GM18519 (cell line): ENCODE measurements at regions not wholly inside any gene's neighbourhood (a gene's known extent, or its start where the extent isn't known, plus 50 kb on each side); places are given as distances from the start of the nearest gene placed in this dataset.

ENCODE experiments used
- ATAC-seq: cut with Tn5 transposase; IDR thresholded peaks from one replicate; pipeline ENCODE4 v1.9.1; 2021; ENCODE audit warnings: mild to moderate bottlenecking, moderate library complexity; ENCODE audit not compliant: unreplicated experiment, low FRiP score

DNA sequence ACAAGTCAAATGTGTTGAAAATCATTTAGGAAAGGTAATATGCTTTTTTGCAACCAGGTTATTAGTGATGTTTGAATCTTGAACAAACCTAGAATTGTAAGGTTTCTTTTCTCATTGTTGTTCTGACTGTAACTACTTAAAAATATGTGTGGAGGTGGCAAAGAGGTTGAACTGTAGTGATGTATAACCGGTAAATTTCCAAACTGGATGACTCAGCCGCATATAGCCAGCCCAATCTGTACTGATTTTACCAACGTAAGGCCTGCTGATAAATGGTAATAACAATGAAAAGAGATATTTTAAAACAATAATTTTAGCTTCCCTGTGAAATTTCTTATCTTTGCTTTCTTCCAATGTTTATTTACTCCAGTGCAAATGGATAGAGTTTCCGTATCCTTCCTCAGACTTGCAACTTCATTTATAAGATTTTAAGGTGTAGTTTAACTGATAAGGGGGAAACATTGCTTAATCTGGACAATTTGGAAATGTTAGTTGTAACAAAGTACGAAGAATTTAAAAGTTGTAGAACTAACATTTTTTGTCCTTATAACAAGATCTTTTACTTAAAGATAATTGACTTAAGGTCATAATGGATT is 1170.4 kb upstream of the ZEB2 start:
- no peak for ATAC-seq

DNA sequence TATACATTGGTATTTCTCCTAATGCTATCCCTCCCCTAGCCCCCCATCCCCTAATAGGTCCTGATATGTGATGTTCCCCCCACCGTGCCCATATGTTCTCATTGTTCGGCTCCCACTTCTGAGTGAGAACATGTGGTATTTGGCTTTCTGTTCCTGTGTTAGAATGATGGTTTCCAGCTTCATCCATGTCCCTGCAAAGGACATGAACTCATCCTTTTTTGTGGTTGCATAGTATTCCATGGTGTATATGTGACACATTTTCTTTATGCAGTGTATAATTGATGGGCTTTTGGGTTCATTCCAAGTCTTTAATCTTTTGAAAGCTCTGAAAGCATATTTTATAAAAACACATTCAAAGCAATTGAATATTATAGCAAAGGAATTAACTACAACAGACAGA is 1169.4 kb upstream of the ZEB2 start:
- no peak for ATAC-seq

GRCh38 chr2:145688156-145688555 is 1168.2 kb upstream of the ZEB2 start:
- ATAC-seq = no peak

GRCh38 chr2:145687442-145688134 is 1167.7 kb upstream of the ZEB2 start:
- no peak for ATAC-seq

DNA sequence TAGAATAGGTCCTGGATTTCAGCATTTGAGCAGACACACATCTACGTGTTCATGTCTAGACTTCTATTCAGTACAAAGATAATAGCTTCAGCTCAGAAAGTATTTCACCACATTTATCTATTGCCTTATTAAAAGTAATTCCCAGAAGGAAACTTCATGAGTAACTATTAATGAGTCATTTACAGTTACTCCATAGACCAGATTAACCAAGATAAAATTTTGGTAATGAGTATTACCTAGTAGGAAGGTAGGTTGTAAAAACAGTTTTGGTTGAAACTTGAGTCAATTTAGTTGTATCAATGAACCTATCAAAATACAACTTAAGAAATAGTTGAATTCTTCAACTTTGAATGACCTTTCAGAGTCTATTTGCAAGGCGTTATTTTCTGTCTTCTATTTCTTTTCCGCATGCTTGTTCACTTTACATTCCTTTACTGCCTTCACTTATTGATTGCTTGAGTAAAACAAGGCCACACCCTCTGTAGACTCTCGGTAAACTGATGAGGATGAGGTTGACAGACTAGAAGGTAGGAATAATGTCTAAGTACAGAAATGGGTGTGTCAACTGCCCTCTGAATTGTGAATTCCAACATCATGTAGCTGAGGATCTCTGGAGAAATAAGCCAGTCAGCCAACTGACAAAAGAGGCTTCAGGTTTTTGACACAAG is 1165.6 kb upstream of the ZEB2 start:
- no peak for ATAC-seq

- no peak for ATAC-seq
Observed at GRCh38 chr2:145682546-145683157, 1162.7 kb upstream of the ZEB2 start.

DNA sequence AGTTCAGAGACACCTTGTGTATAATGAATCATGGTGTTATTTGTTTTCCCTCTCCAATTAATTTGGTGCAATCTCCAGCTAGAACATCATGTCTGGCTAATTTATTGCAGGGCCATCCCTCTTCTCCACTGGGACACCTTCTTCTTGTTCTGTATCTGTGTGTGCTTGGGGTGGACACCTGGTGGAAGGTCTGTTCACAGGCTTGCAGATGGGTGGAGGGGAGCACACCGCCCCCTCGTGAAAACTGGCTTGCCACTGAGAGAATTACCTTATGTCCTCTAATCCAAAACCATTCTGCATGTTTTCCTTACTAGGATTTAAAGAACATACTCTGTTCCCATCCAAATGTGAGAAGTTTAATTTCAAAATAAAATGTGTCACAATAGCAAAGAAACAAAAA is 1160.4 kb upstream of the ZEB2 start:
- ATAC-seq = no peak

GRCh38 chr2:145677371-145677770 is 1157.5 kb upstream of the ZEB2 start:
- ATAC-seq = no peak

DNA sequence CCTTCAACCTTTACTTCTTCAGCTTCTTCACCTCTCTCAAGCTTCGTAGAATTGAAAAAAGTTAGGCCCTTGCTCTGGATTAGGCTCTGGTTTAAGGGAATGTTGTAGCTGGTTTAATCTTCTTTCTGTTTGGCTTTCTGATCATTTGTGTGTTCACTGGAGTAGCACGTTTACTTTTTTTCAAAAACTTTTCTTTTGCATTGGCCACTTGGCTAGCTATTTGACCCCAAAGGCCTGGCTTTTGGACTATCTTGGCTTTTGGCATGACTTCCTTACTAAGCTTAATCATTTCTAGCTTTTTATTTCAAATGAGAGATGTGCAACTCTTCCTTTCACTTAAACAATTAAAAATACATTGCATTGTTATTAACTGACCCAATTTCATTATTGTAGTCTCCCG is 1154.8 kb upstream of the ZEB2 start:
- ATAC-seq = no peak

- ATAC-seq = no peak
Observed at GRCh38 chr2:145669301-145669700, 1149.4 kb upstream of the ZEB2 start.

- no peak for ATAC-seq
Observed at GRCh38 chr2:145666552-145666951, 1146.6 kb upstream of the ZEB2 start.

DNA sequence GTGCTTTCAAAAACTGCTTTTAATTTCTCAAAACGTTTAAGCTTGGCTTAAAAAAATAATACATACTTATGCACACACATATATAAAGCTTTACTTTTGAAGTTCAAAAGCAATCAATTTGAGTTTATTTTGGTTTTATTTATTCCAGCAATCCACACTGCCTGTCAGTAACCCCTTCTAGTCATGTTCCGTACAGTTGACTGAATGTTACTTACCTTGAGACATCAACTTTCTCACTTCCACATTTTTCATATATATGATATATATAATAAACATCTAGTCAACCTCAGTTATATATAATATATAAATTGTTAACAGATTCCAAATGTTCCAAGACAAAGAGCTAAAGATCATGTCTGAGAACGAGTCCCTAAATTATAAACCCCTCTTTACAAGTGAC is 1137.3 kb upstream of the ZEB2 start:
- no peak for ATAC-seq

DNA sequence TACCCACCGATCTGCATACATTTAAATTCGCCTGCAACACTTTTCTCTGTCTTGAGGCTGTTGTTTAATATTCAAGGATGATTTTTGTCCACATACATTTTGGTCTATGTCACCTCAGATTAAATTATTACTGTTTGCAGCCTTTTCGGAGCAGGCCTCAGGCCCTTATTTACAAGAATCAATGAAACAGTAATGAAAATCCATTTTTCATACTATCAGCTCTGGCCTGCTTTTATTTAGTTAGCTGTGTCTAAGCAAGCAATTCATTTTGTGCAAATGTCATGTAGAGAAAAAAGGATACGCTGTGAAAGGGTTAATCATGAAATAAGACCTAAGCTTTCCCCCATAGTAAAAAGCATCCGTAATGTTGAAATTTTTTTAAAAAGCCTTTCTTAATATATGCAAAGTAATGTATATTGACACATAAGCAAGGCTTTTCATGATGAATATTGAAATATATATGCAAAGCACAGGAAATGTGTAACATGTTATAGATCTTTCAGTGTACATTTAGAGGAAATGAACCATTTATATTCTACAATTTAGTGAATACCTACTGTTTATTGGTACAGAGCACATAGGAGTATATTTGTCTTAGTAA is 1135.3 kb upstream of the ZEB2 start:
- ATAC-seq = no peak

- no peak for ATAC-seq
Observed at GRCh38 chr2:145654746-145655145, 1134.8 kb upstream of the ZEB2 start.

DNA sequence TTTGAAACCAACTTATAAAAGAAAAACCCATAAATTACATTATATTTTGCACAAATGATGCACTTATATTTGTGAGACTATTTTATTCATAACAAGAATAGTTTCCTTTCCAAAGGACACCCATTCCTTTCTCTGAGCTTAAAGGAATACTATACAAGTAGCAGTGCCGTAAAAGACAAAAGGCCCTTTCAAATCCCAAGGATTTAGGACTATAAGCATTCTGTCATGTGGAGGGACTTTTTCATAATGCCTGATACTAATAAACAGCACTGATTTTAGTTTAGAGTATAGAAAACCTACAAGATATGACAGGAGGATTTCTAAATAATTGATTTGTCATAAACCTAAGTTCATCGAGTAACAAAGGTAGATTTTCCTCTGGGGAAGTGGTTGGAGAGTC is 1134.2 kb upstream of the ZEB2 start:
- no peak for ATAC-seq

DNA sequence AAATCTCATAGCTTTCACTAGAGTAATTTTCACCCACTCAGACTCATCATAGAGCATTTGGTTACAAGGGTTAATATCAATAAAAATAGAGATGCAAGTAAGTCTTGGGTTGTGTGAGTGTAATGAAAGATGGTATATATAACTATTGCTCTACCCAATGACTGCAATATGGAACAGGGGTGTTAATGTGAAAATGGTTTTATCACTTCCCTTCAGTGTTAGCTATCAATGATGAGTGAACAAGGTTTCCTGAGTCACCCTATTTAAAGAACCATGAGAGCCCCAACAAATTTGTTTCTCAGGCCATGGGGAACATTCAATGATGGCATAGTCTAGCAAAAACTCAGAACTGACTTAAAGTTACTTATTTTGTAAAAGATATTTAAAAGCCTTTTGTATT is 1133.6 kb upstream of the ZEB2 start:
- ATAC-seq = no peak

- ATAC-seq = no peak
Observed at GRCh38 chr2:145652571-145653545, 1132.9 kb upstream of the ZEB2 start.

DNA sequence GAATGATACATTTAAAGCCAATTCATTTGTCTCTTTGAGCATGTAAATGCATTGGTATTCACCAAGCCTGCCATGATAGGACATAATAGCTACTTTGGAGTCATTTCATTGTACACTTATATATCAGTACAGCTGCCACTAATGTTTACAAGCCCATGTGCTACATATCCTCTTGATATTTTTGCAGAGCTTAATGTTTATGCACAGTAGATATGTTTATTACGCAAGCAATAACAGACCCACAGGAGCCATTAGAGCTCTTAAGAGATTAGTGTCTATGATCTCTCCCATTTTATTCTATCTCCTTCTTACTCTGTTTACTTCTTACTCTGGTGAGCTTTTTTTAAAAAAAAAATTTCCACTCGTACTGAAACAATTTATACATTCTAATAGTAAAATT is 1132.1 kb upstream of the ZEB2 start:
- ATAC-seq = no peak

DNA sequence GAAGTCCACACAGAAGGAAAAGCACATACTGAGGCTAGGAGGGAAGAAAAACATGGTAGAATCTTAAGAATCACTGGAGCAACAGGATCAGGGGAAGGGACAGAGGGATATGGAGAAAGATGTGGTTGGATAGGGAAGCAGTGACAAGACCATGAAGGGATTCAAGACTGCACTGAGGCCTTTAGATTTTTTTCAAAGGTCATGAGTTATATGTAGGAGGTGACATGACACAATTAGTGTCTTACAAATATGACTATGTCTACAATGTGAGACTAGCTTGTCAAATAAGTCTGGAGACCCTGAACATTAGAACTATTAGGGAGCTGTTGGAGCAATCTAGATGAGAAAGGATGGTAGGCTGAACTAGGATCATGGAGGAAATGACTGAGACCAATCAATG is 1130.3 kb upstream of the ZEB2 start:
- no peak for ATAC-seq

- ATAC-seq = no peak
Observed at GRCh38 chr2:145649061-145649460, 1129.1 kb upstream of the ZEB2 start.
